Spleen (tissue), 11 donors: ENCODE measurements at regions not wholly inside any gene's neighbourhood (a gene's known extent, or its start where the extent isn't known, plus 50 kb on each side); places are given as distances from the start of the nearest gene placed in this dataset.

ENCODE experiments used
- DNase-seq: peaks from one replicate; pipeline ENCODE4 v3.0.0-alpha.2; 2020
- H3K27ac ChIP-seq, 8 donors: fragments of 200-600 bp; sonication (generic) in 7 of 8; 1 replicate in 4 of 8; 2 replicates in 4 of 8; pipeline versions ENCODE4 v1.5.0 to v1.8.0; 2016 to 2021; ENCODE audit warnings: inconsistent platforms in 4 of 8, mild to moderate bottlenecking in 4 of 8, moderate library complexity in 1 of 8
- H3K27me3 ChIP-seq, 7 donors: fragments of 200-600 bp; sonication (generic) in 6 of 7; replicated peaks in 1 of 7; 1 replicate in 4 of 7; 2 replicates in 3 of 7; pipeline versions ENCODE4 v1.5.0 to v1.8.0; 2016 to 2021; ENCODE audit warnings: inconsistent platforms in 3 of 7, mild to moderate bottlenecking in 1 of 7
- H3K36me3 ChIP-seq, 6 donors: fragments of 200-600 bp; sonication (generic) in 5 of 6; 1 replicate in 4 of 6; 2 replicates in 2 of 6; pipeline versions ENCODE4 v1.5.0 to v1.8.0; 2016 to 2021; ENCODE audit warnings: inconsistent platforms in 2 of 6
- H3K4me1 ChIP-seq, 6 donors: fragments of 200-600 bp; sonication (generic) in 5 of 6; 1 replicate in 3 of 6; 2 replicates in 3 of 6; pipeline versions ENCODE4 v1.5.0 to v1.8.0; 2016 to 2021; ENCODE audit warnings: inconsistent platforms in 3 of 6
- H3K4me3 ChIP-seq, 8 donors: fragments of 200-600 bp; sonication (generic) in 7 of 8; 1 replicate in 4 of 8; 2 replicates in 4 of 8; pipeline versions ENCODE4 v1.5.0 to v1.8.0; 2016 to 2021; ENCODE audit warnings: inconsistent platforms in 4 of 8, mild to moderate bottlenecking in 4 of 8, moderate library complexity in 2 of 8
- H3K9me3 ChIP-seq, 8 donors: fragments of 200-600 bp; sonication (generic) in 7 of 8; 1 replicate in 4 of 8; 2 replicates in 4 of 8; pipeline versions ENCODE4 v1.5.0 to v1.8.0; 2016 to 2021; ENCODE audit warnings: inconsistent platforms in 4 of 8
- CTCF ChIP-seq, 11 experiments: fragments of 200-600 bp in 7 of 11; fragments of 450-650 bp in 4 of 11; sonication (generic) in 4 of 11; IDR thresholded peaks in 8 of 11; conservative IDR thresholded peaks in 3 of 11; 1 replicate in 7 of 11; 2 replicates in 4 of 11; pipeline versions ENCODE4 v1.4.0 to v1.8.0; 2016 to 2021; ENCODE audit warnings: antibody characterized with exemption in 11 of 11, inconsistent platforms in 4 of 11, mild to moderate bottlenecking in 1 of 11
- POLR2A ChIP-seq, 3 donors: fragments of 450-650 bp; IDR thresholded peaks; one replicate each; pipeline ENCODE4 v1.5.1; 2017; ENCODE audit warnings: antibody characterized with exemption in 3 of 3, mild to moderate bottlenecking in 1 of 3
- POLR2AphosphoS5 ChIP-seq, 3 donors: sonication (generic); formaldehyde crosslinking; IDR thresholded peaks; one replicate each; pipeline ENCODE4 v1.5.1; 2017; ENCODE audit warnings: antibody characterized with exemption in 3 of 3
- WGBS, 5 donors: extraction: QIAGEN DNeasy Blood & Tissue Kit in 3 of 5; methylation state at CpG; one replicate each; pipeline versions ENCODE4 v1.1.5 to v1.1.7; 2013 to 2018; 5-methylcytosine and 5-hydroxymethylcytosine counted together
- intact Hi-C: fragments of 100-400 bp; cut with DNase I; formaldehyde crosslinking; loops from one replicate; pipeline ENCODE4 v1.15.0; 2023; ENCODE audit warnings: low total_unique reads
- donor health status: healthy with polysubstance abuse.
- donor health status: DM: no; HTN: no; CAD: no; lungs with moderate emphysema.
- donor health status: DM: no; HTN: no; CAD: no.
- donor health status: Bipolar disorder and iron deficiency.
- donor health status: healthy.
- donor health status: DM: no; HTN: no; CAD: no.
- donor health status: DM: yes; HTN: yes; CAD: no.

- 65 to 86% (median 76%) methylated on average over 5 of the region's 5 CpGs for WGBS, 5 donors
- no peak for TF ChIP-seq CTCF (IDR thresholded peaks at IDR 0.05 in 8 of 11, conservative IDR thresholded peaks at IDR 0.05 in 3 of 11)
- TF ChIP-seq POLR2AphosphoS5 (IDR thresholded peaks at IDR 0.05) = no peak
- TF ChIP-seq POLR2A (IDR thresholded peaks at IDR 0.05) = no peak
- no peaks in the 10 kb centered on the region for H3K36me3 ChIP-seq
- H3K4me1 ChIP-seq = no peaks in the 10 kb centered on the region
- H3K27me3 ChIP-seq = no peaks in the 10 kb centered on the region
- H3K4me3 ChIP-seq = no peak overlapping the region
- no peak overlapping the region for H3K27ac ChIP-seq
- no peak for DNase-seq
- H3K9me3 ChIP-seq = no peaks in the 10 kb centered on the region
- intact Hi-C loops = no loop called here
Measured at GRCh38 chr21:22132358-22133071, 1134.3 kb downstream of the NCAM2 start.

DNA sequence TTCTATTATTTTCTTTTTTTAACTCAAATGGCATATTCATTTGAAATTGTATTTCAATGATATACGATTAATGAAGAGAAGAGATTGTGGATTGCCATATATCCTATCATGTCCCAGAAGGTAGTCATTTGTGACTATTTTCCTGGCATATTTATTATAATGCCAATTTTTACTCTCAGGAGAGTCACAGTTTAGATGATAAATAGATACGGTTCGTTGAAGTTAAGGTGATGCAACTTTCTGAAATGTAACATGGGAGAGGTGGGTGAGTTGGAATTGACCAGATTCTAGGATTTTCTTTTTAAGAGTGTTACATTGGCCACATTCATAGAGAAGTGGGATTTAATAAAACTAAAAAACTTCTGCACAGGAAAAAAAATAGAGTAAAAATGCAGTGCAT is 1138.5 kb downstream of the NCAM2 start:
- intact Hi-C loops = no loop called here
- H3K27me3 ChIP-seq = no peaks in the 10 kb centered on the region

DNA sequence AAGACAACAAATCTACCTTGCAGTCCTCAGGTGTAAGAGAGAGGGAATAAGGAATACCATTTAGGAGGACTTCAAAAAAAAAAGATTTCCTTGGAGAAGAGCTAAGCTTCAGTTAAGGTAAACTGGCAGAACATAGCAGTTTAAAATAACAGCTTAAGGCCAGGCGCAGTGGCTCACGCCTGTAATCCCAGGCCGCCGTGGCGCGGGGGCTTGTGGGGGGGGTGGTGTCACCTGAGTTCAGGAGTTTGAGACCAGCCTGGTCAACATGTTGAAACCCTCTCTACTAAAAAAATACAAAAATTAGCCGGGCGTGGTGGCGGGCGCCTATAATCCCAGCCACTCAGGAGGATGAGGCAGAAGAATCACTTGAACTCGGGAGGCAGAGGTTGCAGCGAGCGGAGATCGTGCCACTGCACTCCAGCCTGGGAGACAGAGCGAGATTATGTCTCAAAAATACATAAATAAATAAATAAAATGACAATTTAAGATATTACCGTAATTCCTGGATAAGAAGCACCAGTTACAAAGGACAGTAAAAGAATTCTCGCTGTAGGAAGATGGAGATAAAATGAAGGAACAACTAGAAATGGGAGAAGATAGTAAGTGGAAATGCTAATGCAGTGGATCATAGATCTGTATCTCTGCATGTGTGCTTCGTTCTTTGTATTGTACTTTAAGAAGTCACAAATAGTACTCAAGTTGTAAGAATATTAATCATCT is 1140.2 kb downstream of the NCAM2 start:
- Histone ChIP-seq H3K4me3 (no peak overlapping the region), H3K9me3 (no peaks in the 10 kb centered on the region), H3K27me3 (no peaks in the 10 kb centered on the region), H3K4me1 (no peaks in the 10 kb centered on the region), H3K27ac (no peak overlapping the region), H3K36me3 (no peaks in the 10 kb centered on the region)
- intact Hi-C loops = no loop called here
- TF ChIP-seq CTCF (IDR thresholded peaks at IDR 0.05 in 8 of 11, conservative IDR thresholded peaks at IDR 0.05 in 3 of 11) (no peak), POLR2A (IDR thresholded peaks at IDR 0.05) (no peak), POLR2AphosphoS5 (IDR thresholded peaks at IDR 0.05) (no peak)
- 85 to 95% (median 88%) methylated on average over 18 of the region's 18 CpGs for WGBS, 5 donors
- no peak for DNase-seq

More for the DNA sequence above, 1138.5 kb downstream of the NCAM2 start:
- TF ChIP-seq CTCF (IDR thresholded peaks at IDR 0.05 in 8 of 11, conservative IDR thresholded peaks at IDR 0.05 in 3 of 11) (no peak), POLR2AphosphoS5 (IDR thresholded peaks at IDR 0.05) (no peak), POLR2A (IDR thresholded peaks at IDR 0.05) (no peak)
- H3K4me3 ChIP-seq = no peak overlapping the region
- WGBS, 5 donors = 83 to 91% (median 86%) methylated on average over 3 of the region's 3 CpGs
- DNase-seq = no peak
- no peaks in the 10 kb centered on the region for H3K36me3 ChIP-seq
- H3K9me3 ChIP-seq = no peaks in the 10 kb centered on the region
- H3K4me1 ChIP-seq = no peaks in the 10 kb centered on the region
- no peak overlapping the region for H3K27ac ChIP-seq

GRCh38 chr21:22145545-22145944 is 1147.3 kb downstream of the NCAM2 start:
- Histone ChIP-seq H3K4me3 (no peak overlapping the region), H3K9me3 (peaks cover 0 to 31% (median 18%) of the 10 kb centered on the region in 8 donors), H3K36me3 (no peaks in the 10 kb centered on the region), H3K27ac (no peak overlapping the region), H3K4me1 (no peaks in the 10 kb centered on the region), H3K27me3 (no peaks in the 10 kb centered on the region)
- WGBS, 5 donors = 48 to 59% (median 49%) methylated on average over 3 of the region's 3 CpGs
- TF ChIP-seq CTCF (IDR thresholded peaks at IDR 0.05 in 8 of 11, conservative IDR thresholded peaks at IDR 0.05 in 3 of 11) (no peak), POLR2A (IDR thresholded peaks at IDR 0.05) (no peak), POLR2AphosphoS5 (IDR thresholded peaks at IDR 0.05) (no peak)
- intact Hi-C loops = no loop called here
- DNase-seq = no peak
